CD14-positive monocyte (primary cell): ENCODE measurements at regions not wholly inside any gene's neighbourhood (a gene's known extent, or its start where the extent isn't known, plus 50 kb on each side); places are given as distances from the start of the nearest gene placed in this dataset.
"Not testable (repeated sequence)": the region's sequence is repeated elsewhere in the genome, so short reads cannot be mapped to it uniquely, and the experiment has no call there.

ENCODE experiments used
- DNase-seq, 3 donors: peaks; one replicate each; pipeline ENCODE4 v3.0.0-alpha.2; 2011 to 2022
- H2AFZ ChIP-seq: 2 replicates; pipeline ENCODE4 v1.6.0; 2012; ENCODE audit warnings: mild to moderate bottlenecking, low read depth, low read length, inconsistent platforms; ENCODE audit not compliant: insufficient read depth, poor library complexity, severe bottlenecking
- H3K27ac ChIP-seq, 2 donors: 1 replicate in 1 of 2; 2 replicates in 1 of 2; pipeline ENCODE4 v1.5.1; 2012 to 2013; ENCODE audit warnings: low read length in 2 of 2, control low read depth in 1 of 2, inconsistent platforms in 1 of 2, low read depth in 1 of 2, mild to moderate bottlenecking in 1 of 2
- H3K27me3 ChIP-seq, 2 donors: one replicate each; pipeline versions ENCODE4 v1.6.0 to v1.6.1; 2011 to 2013; ENCODE audit warnings: low read length in 2 of 2; ENCODE audit not compliant: control insufficient read depth in 2 of 2, insufficient read depth in 2 of 2
- H3K36me3 ChIP-seq, 2 donors: replicated peaks in 1 of 2; 1 replicate in 1 of 2; 2 replicates in 1 of 2; pipeline versions ENCODE4 v1.5.1 to v1.6.1; 2012 to 2013; ENCODE audit warnings: low read length in 2 of 2, control low read depth in 1 of 2, inconsistent platforms in 1 of 2, mild to moderate bottlenecking in 1 of 2; ENCODE audit not compliant: insufficient read depth in 2 of 2, control insufficient read depth in 1 of 2
- H3K4me1 ChIP-seq, 2 donors: 1 replicate in 1 of 2; 2 replicates in 1 of 2; pipeline versions ENCODE4 v1.5.1 to v1.6.1; 2012 to 2013; ENCODE audit warnings: low read length in 2 of 2, control low read depth in 1 of 2, inconsistent platforms in 1 of 2, mild to moderate bottlenecking in 1 of 2, moderate library complexity in 1 of 2; ENCODE audit not compliant: insufficient read depth in 2 of 2, control insufficient read depth in 1 of 2
- H3K4me2 ChIP-seq: replicated peaks from 2 replicates; pipeline ENCODE3; 2012; ENCODE audit warnings: low read length, moderate library complexity, mild to moderate bottlenecking; ENCODE audit not compliant: poor library complexity, severe bottlenecking; ENCODE audit errors: extremely low read depth
- H3K4me3 ChIP-seq, 3 experiments: fragments of 200-600 bp in 1 of 3; sonication (generic) in 1 of 3; replicated peaks in 1 of 3; 1 replicate in 2 of 3; 2 replicates in 1 of 3; pipeline ENCODE4 v1.5.1; 2011 to 2013; ENCODE audit warnings: low read length in 3 of 3, mild to moderate bottlenecking in 3 of 3, control low read depth in 2 of 3, low read depth in 2 of 3, inconsistent platforms in 1 of 3, moderate library complexity in 1 of 3
- H3K79me2 ChIP-seq: 2 replicates; pipeline ENCODE4 v1.6.0; 2012; ENCODE audit warnings: mild to moderate bottlenecking, control low read depth, inconsistent platforms, low read length, moderate library complexity; ENCODE audit not compliant: insufficient read depth
- H3K9ac ChIP-seq: 2 replicates; pipeline ENCODE4 v1.6.0; 2017; ENCODE audit warnings: low read length, mild to moderate bottlenecking; ENCODE audit not compliant: insufficient read depth, poor library complexity, severe bottlenecking
- H3K9me3 ChIP-seq, 2 donors: replicated peaks in 1 of 2; 1 replicate in 1 of 2; 2 replicates in 1 of 2; pipeline versions ENCODE4 v1.5.1 to v1.6.1; 2012 to 2013; ENCODE audit warnings: low read length in 2 of 2, control low read depth in 1 of 2; ENCODE audit not compliant: control insufficient read depth in 1 of 2, insufficient read depth in 1 of 2
- H4K20me1 ChIP-seq: 2 replicates; pipeline ENCODE4 v1.6.0; 2012; ENCODE audit warnings: mild to moderate bottlenecking, low read length, control low read depth, moderate library complexity; ENCODE audit not compliant: insufficient read depth
- H3K27ac Mint-ChIP-seq, 7 donors: one replicate each; pipeline ENCODE4 v1.8.0; 2020; ENCODE audit warnings: mild to moderate bottlenecking in 7 of 7, mixed read lengths in 7 of 7, moderate library complexity in 6 of 7, inconsistent platforms in 2 of 7
- H3K27me3 Mint-ChIP-seq, 3 donors: one replicate each; pipeline ENCODE4 v1.8.0; 2021 to 2022; ENCODE audit warnings: low read depth in 3 of 3, mild to moderate bottlenecking in 3 of 3, mixed read lengths in 3 of 3, moderate library complexity in 3 of 3, inconsistent platforms in 1 of 3
- H3K36me3 Mint-ChIP-seq, 2 donors: one replicate each; pipeline ENCODE4 v1.8.0; 2020; ENCODE audit warnings: mixed read lengths in 2 of 2, inconsistent platforms in 1 of 2, mild to moderate bottlenecking in 1 of 2
- H3K4me1 Mint-ChIP-seq: one replicate; pipeline ENCODE4 v1.8.0; 2020; ENCODE audit warnings: mild to moderate bottlenecking, mixed read lengths
- H3K4me3 Mint-ChIP-seq, 2 donors: one replicate each; pipeline ENCODE4 v1.8.0; 2020; ENCODE audit warnings: mild to moderate bottlenecking in 2 of 2, mixed read lengths in 2 of 2, moderate library complexity in 1 of 2
- H3K9me3 Mint-ChIP-seq, 7 donors: one replicate each; pipeline ENCODE4 v1.8.0; 2020 to 2022; ENCODE audit warnings: mixed read lengths in 7 of 7, mild to moderate bottlenecking in 6 of 7, moderate library complexity in 6 of 7, inconsistent platforms in 2 of 7
- CTCF ChIP-seq: fragments of 200-600 bp; IDR thresholded peaks from one replicate; pipeline ENCODE4 v1.8.0; 2022; ENCODE audit warnings: antibody characterized with exemption, mild to moderate bottlenecking
- WGBS: methylation state at CpG from one replicate; pipeline ENCODE4 v1.1.5; 2013; ENCODE audit warnings: missing lambda C conversion rate; ENCODE audit not compliant: insufficient coverage; 5-methylcytosine and 5-hydroxymethylcytosine counted together
- intact Hi-C, 2 donors: fragments of 100-400 bp; cut with micrococcal nuclease; formaldehyde crosslinking; loops; one replicate each; pipeline versions ENCODE4 v1.15.0 to v1.15.1; 2023

GRCh38 chr13:18964942-18965341 lies 216.7 kb downstream of the TUBA3C start:
- H3K36me3 ChIP-seq: no peaks in the 10 kb centered on the region
- no peak for DNase-seq
- no peaks in the 10 kb centered on the region for H3K4me1 ChIP-seq
- Mint-ChIP-seq H3K4me1 (no peaks in the 10 kb centered on the region), H3K9me3 (peaks cover 1 to 52% (median 31%) of the 10 kb centered on the region in 7 donors), H3K27ac (no peak overlapping the region), H3K36me3 (no peaks in the 10 kb centered on the region), H3K4me3 (no peak overlapping the region), H3K27me3 (peaks cover 0 to 4% (median 0%) of the 10 kb centered on the region in 3 donors)
- no peak overlapping the region for H3K4me2 ChIP-seq
- no peaks in the 10 kb centered on the region for H4K20me1 ChIP-seq
- TF ChIP-seq CTCF: no peak
- no peak overlapping the region for H3K27ac ChIP-seq
- no peak overlapping the region for H3K4me3 ChIP-seq
- no peaks in the 10 kb centered on the region for H3K27me3 ChIP-seq
- peaks cover 50 to 59% of the 10 kb centered on the region in 2 donors for H3K9me3 ChIP-seq
- H2AFZ ChIP-seq: no peak overlapping the region
- H3K79me2 ChIP-seq: no peaks in the 10 kb centered on the region
- WGBS: 87% methylated on average over 11 of the region's 11 CpGs
- intact Hi-C loops: no loop called here
- H3K9ac ChIP-seq: no peak overlapping the region

GRCh38 chr13:18963684-18964083 lies 217.9 kb downstream of the TUBA3C start:
- H3K4me2 ChIP-seq: not testable (repeated sequence)

More at GRCh38 chr13:18963684-18964083, 217.9 kb downstream of the TUBA3C start:
- H2AFZ ChIP-seq, DNase-seq, H3K4me1 Mint-ChIP-seq, H3K27ac ChIP-seq, H3K4me3 ChIP-seq, H3K9ac ChIP-seq, intact Hi-C loops, H3K27ac Mint-ChIP-seq, H3K36me3 ChIP-seq, H3K27me3 Mint-ChIP-seq, H3K36me3 Mint-ChIP-seq, H4K20me1 ChIP-seq, H3K4me1 ChIP-seq, H3K79me2 ChIP-seq, H3K4me3 Mint-ChIP-seq, H3K27me3 ChIP-seq: not testable (repeated sequence)
- H3K9me3 Mint-ChIP-seq: peaks cover 3 to 54% (median 40%) of the 10 kb centered on the region in 7 donors
- H3K9me3 ChIP-seq: peaks cover 63% of the 10 kb centered on the region in 2 donors
- 77% methylated on average over 10 of the region's 10 CpGs for WGBS
